ENCODE measurements at regions not wholly inside any gene's neighbourhood (a gene's known extent, or its start where the extent isn't known, plus 50 kb on each side); places are given as distances from the start of the nearest gene placed in this dataset.
"Not testable (repeated sequence)": the region's sequence is repeated elsewhere in the genome, so short reads cannot be mapped to it uniquely, and the experiment has no call there.

DNA sequence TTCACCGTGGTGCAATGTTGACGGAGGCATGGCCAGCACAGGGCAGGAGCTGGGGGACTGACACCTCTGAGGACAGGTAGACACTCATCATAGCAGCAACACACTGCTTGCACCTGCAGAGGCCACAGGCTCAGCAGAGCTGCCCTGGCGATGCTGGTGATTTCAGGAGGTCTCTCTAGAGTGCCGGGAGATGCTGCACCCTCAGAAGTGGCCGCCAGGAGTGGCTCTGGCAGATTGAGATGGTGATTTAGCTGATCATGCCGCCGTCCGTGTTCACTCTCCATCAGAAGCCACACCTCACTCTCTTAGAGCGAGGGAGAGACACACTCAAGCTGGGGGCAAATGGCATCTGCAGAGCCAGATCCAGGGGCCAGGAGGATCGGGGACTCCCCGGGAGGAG lies 244.6 kb upstream of the SGCG start:
- DNase-seq (ENCODE audit: low spot score): no peak

DNA sequence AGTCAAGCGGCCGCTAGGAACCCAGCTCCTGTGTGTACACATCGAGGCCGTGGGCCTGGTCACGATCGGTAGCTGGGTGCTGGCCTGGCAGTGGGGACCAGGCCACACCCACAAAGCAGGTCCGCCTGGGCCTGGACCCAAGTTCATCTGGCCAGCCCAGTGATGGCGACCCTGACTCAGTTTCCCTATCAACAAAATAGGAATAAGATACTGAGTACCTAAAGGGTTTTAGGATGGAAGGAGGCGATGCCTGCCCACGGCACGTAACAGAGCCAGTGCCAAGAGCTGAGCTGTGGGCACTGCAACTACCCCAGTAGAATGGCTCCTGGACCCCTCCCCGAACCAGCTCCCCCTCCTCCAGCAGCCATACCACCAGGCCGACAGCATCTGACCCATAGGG lies 243.5 kb upstream of the SGCG start:
- DNase-seq (ENCODE audit: low spot score): no peak

DNA sequence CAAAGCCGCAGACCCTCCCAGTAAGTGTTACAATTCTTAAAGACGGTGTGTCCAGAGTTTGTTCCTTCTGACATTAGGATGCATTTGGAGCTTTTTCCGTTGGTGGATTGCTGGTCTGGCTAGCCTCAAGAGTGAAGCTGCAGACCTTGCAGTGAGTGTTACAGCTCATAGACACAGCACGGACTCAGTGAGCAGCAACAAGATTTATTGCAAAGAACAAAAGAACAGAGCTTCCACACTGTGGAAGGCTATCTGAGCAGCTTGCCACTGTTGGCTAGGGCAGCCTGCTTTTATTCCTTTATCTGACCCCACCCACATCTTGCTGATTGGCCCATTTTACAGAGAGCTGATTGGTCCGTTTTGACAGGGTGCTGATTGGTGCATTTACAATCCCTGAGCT lies 242.8 kb upstream of the SGCG start:
- DNase-seq (ENCODE audit: low spot score): no peak

DNA sequence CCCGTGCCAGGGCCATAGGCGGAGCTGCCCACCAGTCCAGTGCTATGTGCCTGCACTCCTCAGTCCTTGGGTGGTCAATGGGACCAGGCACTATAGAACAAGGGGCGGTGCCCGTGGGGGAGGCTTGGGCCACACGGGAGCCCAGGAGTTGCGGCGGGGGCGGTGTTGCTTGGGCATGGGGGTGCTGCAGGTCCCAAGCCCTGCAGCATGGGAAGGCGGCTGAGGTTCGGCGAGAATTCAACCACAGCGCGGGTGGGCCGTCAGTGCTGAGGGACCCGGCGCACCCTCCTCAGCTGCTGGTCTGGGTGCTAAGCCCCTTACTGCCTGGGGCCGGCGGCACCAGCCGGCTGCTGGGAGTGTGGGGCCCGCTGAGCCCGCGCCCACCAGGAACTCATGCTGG lies 242.2 kb upstream of the SGCG start:
- DNase-seq (ENCODE audit: low spot score): no peak

DNA sequence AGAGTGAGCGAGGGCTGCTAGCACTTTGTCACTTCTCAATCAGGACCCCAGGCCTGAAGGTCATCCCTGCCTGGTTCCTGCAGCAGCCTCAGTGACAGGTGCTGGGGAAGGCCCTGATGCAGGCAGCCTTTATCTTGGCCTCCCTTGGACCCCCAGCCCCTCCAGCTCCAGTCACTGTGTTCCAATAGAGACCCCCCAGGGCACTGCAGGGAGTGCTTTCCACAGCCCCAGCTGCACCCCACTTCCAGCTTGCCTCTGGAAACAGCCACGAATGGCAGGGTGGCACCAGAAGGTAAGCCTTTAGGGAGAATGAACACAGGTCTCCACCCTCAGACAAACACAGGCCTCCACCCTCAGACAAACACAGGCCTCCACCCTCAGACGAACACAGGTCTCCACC lies 241.6 kb upstream of the SGCG start:
- no peak for DNase-seq (ENCODE audit: low spot score)

DNA sequence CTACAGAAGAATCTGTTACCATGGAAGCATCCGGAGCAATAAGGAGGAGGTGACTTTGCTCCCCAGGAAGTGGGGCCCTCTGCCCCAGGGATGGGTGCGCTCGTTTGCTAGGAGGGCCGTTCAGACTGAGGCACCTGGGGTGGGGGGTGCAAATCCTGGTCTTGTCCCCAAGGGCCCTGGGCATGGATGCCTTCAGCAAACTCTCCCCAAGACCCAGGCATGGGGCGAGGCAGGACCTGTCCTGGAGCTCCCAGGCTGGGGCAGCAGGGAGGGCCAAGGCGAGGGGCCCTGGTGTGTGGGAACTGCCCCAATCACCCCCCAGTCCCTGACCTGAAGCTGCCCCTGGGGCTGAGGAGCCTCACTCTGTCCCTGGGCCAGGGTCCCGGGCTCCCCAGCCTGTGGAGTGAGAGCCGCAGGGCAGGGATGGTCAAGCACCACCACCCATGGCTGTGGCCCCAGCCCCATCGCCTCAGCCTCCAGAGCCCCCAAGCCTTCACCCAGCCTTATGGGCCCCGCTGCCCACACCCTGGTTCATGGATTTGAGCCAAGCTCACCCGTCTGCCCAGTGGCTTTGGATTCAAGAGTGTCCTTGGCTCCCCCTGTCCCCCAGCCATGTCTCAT lies 240.6 kb upstream of the SGCG start:
- no peak for DNase-seq (ENCODE audit: low spot score)

DNA sequence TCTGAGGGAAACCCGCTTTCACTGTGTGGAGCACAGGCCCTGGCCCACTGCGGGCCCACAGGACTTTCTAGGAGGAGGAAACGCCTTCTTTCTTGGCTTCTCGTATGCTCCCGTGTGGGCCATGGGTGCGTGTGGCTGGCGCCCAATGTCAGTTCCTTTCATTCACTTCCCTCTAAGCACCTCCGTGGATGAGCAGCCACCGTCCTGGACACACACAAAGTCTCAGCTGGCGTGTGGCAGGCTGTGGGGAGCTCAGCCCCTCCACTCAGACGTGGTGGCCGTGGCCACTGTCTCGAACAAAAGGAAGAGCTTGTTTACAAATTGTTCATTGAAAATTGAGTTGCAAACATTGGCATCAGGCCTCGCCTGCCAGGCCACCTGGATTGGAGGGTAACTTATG lies 240.0 kb upstream of the SGCG start:
- DNase-seq (ENCODE audit: low spot score): no peak

DNA sequence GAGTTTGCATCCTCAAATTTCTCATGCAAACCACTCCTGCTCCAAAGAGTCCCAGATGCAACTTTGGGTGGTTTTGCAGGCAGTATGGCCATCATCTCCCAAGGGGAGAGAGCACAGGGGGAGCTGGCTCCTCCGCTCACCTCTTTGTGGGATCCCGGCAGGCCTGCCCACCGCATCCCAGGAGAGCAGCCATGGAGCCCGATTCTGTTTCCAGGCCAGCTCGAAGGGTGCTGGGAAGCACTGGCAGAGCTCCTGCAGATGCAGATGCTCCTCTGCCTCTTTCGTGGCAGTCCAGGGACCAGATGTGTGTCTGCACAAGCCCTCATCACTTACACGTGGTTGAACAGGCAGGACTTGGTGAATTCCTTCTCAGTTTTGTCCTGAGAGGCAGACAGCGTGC lies 239.3 kb upstream of the SGCG start:
- not testable (repeated sequence) for DNase-seq (ENCODE audit: low spot score)

DNA sequence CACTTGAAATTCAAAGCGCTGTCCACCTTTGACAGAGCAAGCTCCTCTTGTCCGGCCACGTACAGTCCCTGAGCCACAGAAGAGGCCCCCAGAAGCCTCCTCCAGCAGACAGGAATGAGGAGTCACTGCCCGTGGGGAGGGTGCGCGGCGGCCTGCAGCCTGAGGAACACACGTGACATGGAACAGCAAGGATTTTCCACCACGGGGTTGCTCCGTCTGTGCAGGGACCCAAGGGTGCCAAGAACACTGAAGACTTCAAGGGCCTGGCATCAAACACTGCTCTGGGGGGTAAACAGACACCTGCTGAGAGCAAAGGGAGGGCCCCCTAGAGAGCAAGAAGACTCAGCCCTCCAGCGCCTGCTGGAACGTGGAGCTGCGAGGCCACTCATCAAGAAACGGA lies 237.9 kb upstream of the SGCG start:
- DNase-seq (ENCODE audit: low spot score): not testable (repeated sequence)

DNA sequence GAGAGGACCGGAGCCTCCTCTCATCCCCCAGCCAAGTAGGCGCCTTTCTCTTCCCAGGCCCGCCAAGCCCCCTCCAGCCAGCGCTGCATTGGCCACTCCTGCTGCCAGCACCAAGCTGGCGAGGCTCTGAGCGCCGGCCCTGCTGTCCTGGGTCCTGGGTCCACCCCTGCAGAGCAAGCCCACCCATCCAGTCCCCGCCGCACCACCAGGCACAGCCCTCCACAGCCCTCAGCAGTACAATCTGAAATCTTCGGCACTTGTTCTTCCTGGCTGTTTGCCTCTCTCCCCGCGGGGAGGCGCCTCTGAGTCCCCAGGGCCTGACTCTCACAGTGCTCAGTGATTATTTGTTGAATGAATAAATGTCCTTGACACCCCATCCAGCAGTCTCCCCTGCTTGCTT lies 236.4 kb upstream of the SGCG start:
- DNase-seq (ENCODE audit: low spot score): no peak

DNA sequence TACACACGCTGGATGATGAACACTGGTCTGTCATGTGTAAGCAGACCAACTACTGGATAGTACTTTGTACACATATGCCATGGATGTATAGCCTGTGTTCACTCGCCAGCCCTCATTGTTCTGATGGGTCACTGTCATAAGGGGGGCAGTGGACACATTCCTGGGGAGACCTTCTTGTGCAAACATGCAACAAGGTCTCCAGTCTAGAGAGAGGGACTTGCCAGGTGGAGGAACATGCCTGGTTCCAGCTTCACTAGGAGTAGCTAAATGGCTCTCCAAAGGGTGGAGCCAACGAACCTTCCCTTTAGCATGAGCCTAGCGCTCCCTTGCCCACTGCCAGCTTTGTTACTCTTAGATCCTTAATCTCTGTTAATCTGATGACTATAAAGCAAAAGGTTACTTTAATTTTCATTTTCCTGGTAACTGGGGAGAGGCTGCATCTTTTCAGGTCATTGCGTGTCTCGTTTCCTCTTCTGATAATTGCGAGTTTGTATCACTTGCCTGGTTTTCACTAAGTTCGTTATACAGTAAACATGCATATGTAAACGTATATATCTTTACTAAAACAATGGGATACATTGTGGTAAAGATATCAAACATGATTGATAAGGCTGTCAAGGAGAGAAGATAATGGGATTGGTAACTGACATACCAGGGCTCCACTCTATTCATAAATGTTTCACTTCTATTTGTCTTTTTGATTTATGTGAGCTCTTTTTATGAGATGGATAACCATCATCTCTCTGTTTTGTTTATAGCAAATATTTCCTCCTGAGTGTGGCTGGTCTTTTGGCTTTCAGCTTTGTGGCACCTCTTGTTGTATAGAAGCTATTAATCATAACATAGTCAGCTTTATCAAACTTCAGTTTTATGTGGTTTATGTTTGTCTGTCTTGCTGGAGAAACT lies 235.2 kb upstream of the SGCG start:
- DNase-seq (ENCODE audit: low spot score): no peak

DNA sequence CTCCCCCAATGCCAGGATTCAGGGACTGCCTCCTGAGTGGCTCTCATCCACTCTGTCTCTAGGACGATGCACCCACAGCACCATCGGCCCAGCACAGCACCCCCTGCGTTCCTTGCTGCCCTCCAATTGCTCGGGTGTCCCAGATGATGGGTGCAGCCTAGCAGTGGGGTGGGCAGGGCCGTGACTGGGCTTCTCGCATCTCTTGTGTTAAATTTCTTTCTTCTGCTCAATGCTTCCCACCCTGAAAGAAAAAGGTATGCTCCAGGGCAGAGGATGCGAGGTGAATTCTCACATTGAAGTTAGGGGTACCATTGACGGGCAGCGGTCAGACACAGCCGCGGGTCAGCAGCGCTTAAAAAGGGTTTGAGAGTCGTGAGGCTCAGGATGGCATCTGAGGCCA lies 232.4 kb upstream of the SGCG start:
- DNase-seq (ENCODE audit: low spot score): no peak

DNA sequence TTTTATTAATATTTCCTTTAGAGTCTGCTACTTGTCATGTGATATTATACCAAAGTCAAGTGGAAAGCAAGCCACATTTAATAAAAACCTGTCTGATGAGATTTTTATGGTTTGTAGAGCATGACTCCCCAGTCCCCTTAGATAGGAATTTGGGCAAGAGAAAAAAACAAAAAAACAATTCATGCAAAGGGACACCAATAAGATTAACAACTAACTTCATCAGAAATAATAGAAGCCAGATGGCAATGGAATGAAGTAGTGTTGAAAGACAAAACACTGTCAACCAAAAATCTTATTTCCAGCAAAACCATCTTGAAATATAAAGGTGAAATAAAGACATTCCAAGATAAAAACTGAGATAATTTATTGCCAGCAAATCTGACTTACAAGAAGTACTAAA lies 228.8 kb upstream of the SGCG start:
- not testable (repeated sequence) for DNase-seq (ENCODE audit: low spot score)

DNA sequence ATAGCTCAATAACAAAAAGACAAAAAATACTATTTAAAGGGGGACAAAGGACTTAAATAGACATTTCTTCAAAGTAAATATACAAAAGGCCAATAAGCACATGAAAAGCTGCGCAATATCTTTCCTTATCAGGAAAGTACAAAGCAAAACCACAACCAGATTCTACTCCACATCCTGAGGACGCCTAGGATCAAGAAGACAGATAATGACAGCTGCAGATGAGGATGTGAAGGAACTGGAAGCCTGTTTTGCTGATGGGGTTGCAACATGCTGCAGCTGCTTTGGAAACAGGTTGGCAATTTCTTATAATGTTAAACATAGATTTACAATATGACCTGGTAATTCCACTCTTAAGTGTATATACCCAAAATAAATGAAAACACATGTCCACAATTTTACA lies 225.6 kb upstream of the SGCG start:
- DNase-seq (ENCODE audit: low spot score): not testable (repeated sequence)

DNA sequence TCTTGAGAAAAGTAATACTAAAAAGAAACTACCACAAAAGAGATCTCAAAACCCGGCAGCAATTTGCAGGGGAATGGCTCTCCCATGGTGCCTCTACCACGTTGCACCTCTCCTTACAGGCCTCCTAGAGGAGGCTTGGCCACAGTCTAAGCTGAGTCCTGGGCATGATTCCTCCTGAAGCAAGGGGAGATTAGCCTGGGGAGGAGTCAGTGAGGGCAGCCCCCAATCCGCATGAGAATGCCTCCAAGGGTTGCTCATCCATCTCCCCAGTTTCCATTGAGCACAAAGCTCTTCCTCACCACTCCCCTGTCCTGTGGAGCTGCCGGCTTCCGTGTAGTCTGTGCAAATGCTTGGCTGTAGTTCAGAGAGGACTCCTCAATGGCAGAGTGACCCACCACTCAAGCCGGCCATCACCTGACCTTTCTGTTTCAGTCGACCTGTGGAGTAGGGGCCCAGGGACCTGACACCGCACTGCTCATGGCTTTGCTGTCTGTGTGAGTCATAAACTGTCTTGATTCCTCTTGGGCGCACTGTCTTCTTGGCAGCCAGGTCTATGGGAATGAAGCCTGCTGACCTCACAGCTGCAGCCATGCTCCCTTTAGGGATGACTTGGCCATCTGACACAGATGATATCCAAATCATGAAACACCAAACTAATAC lies 224.2 kb upstream of the SGCG start:
- DNase-seq (ENCODE audit: low spot score): not testable (repeated sequence)

DNA sequence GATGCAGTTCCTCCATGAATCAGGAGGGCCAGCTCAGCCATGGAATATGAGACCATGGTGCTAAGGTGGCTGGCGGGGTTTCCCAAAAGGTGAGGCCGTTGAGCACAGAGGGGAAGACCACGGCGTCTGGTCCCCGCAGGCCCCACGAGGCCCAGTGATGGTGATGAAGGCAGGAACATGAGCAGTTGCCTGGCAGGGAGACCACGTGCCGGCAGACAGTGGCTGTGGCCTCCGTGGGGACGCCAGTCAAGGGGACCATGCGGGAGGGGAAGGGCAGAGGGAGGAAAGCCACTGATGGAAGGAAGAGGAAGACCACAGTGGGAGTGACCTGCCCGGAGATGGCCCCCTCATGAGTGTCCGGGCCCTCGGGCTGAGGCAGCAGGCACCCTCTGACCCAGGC lies 220.9 kb upstream of the SGCG start:
- DNase-seq (ENCODE audit: low spot score): not testable (repeated sequence)

DNA sequence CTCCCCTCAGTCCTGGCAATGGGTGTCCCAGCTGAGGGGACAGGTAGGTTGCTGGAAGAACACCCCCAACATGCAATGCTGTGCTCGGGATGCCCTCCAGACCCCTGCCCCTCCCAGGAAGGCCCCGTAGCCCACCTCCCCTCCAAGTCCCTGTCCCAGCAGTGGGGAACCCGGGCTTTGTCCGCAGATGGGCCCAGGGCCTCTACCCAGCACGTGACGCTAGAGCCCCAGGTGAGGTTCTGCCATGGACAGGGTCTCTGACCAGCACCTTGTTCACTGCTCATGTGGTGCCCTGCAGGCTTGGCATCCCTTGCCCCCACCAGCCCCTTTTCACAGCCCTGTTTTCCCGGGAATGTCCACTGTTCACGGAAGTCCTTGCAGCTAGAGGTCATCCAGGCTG lies 220.0 kb upstream of the SGCG start:
- no peak for DNase-seq (ENCODE audit: low spot score)

DNA sequence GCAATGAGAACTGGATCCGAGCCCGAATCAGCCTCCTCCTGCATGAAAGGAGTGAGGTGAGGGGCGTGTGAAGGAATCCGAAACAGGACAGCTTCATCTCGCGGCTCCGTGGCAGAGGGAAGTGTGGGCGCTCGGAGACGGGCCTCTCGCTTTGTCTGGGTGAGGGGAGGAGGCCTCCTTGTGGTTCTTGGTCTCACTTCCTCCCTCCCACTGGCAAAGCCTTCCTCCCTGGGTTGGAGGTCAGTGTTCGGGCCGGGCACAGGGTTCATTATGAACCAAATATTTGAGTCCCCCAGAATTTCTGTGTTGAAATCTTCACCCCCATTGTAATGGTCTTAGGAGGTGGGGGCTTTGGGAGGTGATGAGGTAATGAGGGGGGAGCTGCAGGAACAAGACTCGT lies 219.4 kb upstream of the SGCG start:
- not testable (repeated sequence) for DNase-seq (ENCODE audit: low spot score)

DNA sequence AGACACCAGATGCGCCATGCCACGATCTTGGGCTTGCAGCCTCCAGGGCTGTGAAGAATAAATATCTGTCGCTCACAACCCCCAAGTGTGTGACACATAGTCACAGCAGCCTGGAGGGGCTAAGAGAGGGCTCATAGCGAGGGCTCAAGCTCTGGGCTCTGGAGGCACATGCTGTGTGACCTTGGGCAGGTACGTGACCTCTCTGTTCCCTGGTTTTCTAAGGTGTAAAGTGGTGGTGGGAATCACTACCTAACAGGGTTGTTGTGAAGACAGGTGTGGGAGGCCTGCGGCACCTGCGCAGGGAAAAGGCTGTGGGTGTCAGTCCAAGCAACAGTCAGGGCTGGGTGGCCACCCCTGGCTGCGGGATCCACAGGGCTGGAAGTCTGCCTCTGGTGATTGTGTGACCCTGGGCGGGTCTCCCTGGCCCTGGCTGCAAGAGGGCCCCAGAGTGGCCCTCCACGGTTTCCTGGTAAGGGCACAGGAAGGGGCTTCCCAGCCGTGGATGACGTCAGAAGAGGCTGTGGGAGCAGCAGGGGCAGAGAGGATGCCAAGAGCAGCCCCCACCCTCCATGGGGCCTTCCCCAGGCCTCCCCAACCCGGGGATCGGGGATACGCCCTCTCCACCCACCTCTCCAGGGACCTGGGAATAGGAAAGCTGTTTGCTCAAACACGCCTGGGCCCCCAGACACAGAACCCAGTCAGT lies 218.8 kb upstream of the SGCG start:
- no peak for DNase-seq (ENCODE audit: low spot score)

DNA sequence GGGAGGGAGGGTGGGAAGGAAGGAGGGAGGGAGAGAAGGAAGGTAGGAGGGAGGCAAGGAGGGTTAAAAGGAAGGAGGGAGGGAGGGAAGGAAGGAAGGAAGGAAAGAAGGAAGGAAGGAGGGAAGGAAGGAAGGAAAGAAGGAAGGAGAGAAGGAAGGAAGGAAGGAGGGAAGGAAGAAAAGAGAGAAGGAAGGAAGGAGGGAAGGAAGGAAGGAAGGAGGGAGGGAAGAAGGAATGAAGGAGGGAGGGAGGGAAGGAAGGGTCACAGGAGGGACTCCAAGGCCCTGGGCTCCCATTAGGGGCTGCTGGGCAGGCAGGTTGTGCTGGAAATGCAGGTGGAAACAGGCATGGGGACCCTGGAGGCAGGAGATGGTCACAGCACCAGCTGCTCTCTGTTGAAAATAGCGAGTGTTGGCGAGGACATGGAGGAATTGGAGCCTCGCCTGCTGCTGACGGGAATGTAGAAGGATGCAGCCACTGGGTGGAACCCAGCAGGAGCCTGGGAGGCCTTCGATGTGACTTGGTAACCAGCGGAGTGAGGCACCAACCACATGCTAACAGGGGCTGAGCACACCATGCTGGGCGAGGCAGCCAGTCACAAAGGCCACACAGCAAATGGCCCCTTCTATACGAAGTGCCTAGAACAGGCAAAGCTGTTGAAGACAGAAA lies 217.3 kb upstream of the SGCG start:
- not testable (repeated sequence) for DNase-seq (ENCODE audit: low spot score)

DNA sequence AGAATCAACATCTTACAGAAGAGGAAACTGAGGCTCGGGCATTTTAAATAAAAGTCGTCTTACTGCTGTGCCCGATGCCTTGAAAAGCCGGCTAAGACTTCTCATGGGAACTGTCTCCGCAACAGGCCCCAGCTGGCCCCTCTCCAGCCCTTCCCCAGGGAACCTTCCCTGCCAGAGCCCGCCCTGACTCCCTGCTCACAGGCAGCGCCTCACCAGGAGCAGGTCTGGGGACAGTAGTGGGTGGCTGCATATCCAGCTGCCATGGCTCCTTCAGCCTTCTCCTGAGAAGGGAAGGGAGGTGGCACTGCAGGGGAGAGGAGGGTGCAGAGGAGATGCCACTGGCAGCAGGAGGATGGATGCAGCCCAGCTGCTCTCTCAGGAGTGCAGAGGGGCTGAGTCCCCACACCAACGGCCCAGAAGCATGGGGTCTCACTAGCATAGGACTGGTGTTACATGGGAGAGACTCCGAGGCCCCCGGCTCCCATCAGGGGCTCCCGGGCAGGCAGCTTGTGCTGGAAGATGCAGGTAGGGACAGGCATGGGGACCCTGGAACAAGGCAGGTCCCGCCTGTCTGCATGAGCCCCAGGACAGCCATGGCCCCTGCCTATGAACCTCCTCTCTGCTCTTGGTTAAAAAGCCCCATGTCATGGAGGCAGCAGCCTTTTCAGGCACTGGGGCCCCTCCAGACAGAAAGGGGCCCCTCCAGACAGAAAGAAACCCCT lies 216.4 kb upstream of the SGCG start:
- DNase-seq (ENCODE audit: low spot score): no peak

All from A172 (cell line).